ENCODE measurements at regions not wholly inside any gene's neighbourhood (a gene's known extent, or its start where the extent isn't known, plus 50 kb on each side); places are given as distances from the start of the nearest gene placed in this dataset.

DNA sequence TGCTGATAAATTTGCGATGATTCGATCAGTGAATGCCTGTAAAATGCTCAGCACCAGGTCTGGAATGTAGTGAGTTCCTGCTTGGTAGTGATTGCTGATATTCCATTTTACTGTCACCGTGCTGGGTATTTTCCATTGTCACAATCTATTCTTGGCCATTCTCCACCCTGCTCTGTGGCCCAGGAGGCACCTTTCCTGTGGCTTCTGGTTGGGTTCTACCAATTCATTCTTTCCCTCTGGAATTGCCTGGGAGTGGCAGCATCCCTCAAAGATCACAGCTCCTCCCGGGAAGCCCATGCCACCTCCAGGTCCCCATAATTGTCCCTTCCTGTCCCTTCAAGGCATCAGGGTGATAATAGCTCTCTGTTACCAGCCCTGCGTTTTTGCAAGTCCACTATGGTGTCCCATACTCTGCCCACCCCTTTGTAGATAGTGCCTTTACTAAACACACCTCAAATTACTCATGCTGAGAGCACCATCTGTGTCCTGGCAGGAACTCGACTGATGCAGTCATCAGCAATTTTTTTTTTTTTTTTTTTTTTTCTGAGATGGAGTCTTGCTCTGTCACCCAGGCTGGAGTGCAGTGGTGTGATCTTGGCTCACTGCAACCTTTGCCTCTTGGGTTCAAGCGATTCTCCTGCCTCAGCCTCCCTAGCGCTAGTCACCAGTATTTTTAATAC is 177.8 kb upstream of the PROK2 start:
- H4K20me1 ChIP-seq = no peaks in the 10 kb centered on the region
- H3K27me3 ChIP-seq = no peaks in the 10 kb centered on the region
- no peak overlapping the region for H3K27ac ChIP-seq
- no peak overlapping the region for H3K4me2 ChIP-seq
- no peak overlapping the region for H3K4me3 ChIP-seq
- H3K9me3 ChIP-seq = no peaks in the 10 kb centered on the region
- H3K9ac ChIP-seq = no peak overlapping the region
- H3K36me3 ChIP-seq = no peaks in the 10 kb centered on the region
- peaks cover 34% of the 10 kb centered on the region for H3K4me1 ChIP-seq
- no peak for TF ChIP-seq Cebpa-rat (IDR thresholded peaks at IDR 0.05)

DNA sequence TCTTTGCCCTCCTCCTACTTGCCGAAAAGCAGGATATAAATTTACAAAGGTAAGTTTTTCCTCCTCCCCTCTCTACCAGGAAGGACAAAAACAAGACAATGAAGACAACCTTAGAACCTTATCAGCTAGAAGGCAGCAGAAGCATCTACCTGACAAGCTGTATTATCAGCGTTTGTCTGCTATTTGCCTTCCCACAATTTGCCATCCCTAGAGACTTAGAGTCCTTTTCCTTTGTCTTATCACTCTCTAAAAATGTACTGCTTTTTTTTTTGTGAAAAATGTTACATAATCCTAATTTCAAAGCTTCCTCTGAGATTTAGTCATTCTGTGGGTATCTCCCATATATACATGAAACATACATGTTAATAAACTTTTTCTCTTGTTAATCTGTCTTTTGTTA is 176.9 kb upstream of the PROK2 start:
- Histone ChIP-seq H3K27me3 (no peaks in the 10 kb centered on the region), H3K9me3 (no peaks in the 10 kb centered on the region), H3K27ac (no peak overlapping the region), H4K20me1 (no peaks in the 10 kb centered on the region), H3K36me3 (no peaks in the 10 kb centered on the region), H3K4me1 (peaks cover 26% of the 10 kb centered on the region), H3K9ac (no peak overlapping the region), H3K4me3 (no peak overlapping the region), H3K4me2 (no peak overlapping the region)
- no peak for TF ChIP-seq Cebpa-rat (IDR thresholded peaks at IDR 0.05)

DNA sequence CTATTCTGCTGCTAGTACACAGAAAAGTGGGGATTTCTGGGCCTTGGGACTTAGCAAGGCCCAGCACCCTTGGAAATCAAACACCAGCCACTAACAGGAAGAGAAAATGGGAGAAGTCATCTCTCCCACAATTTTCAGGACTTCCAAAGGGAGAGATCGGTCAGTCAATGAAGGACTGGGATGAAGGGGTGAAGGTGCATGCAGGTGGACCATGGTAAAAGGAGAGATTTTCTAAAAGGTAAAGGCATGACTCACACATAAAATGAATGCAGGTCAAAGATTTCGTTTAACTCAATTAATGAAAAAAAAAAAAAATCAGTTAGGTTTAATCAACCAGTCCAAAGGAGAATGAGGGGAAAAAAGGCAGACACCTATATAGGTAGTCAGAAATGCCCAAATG is 176.4 kb upstream of the PROK2 start:
- H3K27ac ChIP-seq = no peak overlapping the region
- no peak overlapping the region for H3K4me2 ChIP-seq
- no peak overlapping the region for H3K9ac ChIP-seq
- H3K4me3 ChIP-seq = no peak overlapping the region
- no peak for TF ChIP-seq Cebpa-rat (IDR thresholded peaks at IDR 0.05)
- H3K9me3 ChIP-seq = no peaks in the 10 kb centered on the region
- peaks cover 25% of the 10 kb centered on the region for H3K4me1 ChIP-seq
- no peaks in the 10 kb centered on the region for H3K27me3 ChIP-seq
- no peaks in the 10 kb centered on the region for H4K20me1 ChIP-seq
- H3K36me3 ChIP-seq = no peaks in the 10 kb centered on the region

DNA sequence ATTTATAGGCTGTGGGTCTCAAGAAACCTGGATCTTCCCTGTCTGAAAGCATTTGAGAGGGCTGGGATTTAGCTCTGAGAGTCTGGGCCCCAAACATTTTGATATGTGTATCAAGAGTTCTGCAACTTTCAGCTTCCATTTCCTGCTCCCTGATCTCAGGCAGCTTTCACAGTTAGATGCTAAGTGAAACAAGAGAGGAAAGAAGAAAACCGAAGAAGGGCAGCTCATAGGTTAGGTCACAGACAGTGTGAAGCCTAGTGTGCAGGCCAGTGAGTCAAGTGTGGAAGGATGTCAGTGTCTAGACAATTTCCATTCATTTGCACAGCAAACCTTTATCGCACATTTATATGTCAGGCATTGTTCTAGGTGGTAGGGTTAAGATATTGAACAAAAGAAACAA is 173.6 kb upstream of the PROK2 start:
- H3K9ac ChIP-seq = no peak overlapping the region
- no peaks in the 10 kb centered on the region for H3K9me3 ChIP-seq
- H3K27ac ChIP-seq = no peak overlapping the region
- TF ChIP-seq Cebpa-rat (IDR thresholded peaks at IDR 0.05) = no peak
- no peaks in the 10 kb centered on the region for H3K27me3 ChIP-seq
- no peak overlapping the region for H3K4me2 ChIP-seq
- no peak overlapping the region for H3K4me3 ChIP-seq
- no peaks in the 10 kb centered on the region for H4K20me1 ChIP-seq
- no peaks in the 10 kb centered on the region for H3K36me3 ChIP-seq
- peaks cover 18% of the 10 kb centered on the region for H3K4me1 ChIP-seq

DNA sequence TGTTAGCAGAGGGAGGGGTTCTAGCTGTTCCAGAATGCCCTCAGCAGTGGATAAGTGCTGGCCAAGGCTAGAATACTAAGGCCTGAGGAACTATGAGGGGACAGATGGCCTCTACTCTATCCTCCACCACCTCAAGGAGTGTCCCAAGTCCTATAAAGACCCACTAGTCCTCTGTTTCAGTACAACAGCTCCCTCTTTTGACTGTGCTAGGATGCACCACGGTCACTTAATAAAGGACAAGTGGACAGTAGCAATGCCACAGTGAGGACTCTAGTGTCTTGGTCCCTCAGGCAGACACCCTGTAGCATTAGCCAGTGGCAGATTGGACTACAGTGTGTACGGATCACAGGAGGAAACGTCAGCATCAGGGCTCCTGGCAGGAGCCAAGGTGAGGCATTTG is 171.8 kb upstream of the PROK2 start:
- Histone ChIP-seq H3K4me3 (no peak overlapping the region), H3K9ac (no peak overlapping the region), H3K27ac (no peak overlapping the region), H3K9me3 (no peaks in the 10 kb centered on the region), H3K36me3 (no peaks in the 10 kb centered on the region), H3K4me1 (peaks cover 24% of the 10 kb centered on the region), H4K20me1 (no peaks in the 10 kb centered on the region), H3K4me2 (peak overlapping the region; percentile 41), H3K27me3 (no peaks in the 10 kb centered on the region)
- TF ChIP-seq Cebpa-rat (IDR thresholded peaks at IDR 0.05) = no peak

DNA sequence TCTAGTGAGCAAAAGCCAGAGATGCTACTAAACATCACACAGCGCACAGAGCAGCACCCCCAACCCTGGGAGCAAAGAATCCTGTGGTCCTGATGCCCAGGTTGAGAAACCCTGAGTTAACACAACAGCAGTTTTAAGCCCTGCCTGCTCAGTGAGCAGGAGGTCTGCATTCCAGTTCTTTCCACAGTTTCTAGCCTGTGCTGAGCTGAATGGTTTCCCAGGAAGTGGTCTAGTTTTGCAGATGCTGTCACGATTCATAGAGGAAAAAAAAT is 171.1 kb upstream of the PROK2 start:
- no peak overlapping the region for H3K27ac ChIP-seq
- H3K27me3 ChIP-seq = no peaks in the 10 kb centered on the region
- no peak overlapping the region for H3K4me3 ChIP-seq
- H3K9ac ChIP-seq = no peak overlapping the region
- no peaks in the 10 kb centered on the region for H3K9me3 ChIP-seq
- no peak for TF ChIP-seq Cebpa-rat (IDR thresholded peaks at IDR 0.05)
- no peaks in the 10 kb centered on the region for H4K20me1 ChIP-seq
- H3K36me3 ChIP-seq = no peaks in the 10 kb centered on the region
- peaks cover 24% of the 10 kb centered on the region for H3K4me1 ChIP-seq
- peak overlapping the region; percentile 41 for H3K4me2 ChIP-seq

DNA sequence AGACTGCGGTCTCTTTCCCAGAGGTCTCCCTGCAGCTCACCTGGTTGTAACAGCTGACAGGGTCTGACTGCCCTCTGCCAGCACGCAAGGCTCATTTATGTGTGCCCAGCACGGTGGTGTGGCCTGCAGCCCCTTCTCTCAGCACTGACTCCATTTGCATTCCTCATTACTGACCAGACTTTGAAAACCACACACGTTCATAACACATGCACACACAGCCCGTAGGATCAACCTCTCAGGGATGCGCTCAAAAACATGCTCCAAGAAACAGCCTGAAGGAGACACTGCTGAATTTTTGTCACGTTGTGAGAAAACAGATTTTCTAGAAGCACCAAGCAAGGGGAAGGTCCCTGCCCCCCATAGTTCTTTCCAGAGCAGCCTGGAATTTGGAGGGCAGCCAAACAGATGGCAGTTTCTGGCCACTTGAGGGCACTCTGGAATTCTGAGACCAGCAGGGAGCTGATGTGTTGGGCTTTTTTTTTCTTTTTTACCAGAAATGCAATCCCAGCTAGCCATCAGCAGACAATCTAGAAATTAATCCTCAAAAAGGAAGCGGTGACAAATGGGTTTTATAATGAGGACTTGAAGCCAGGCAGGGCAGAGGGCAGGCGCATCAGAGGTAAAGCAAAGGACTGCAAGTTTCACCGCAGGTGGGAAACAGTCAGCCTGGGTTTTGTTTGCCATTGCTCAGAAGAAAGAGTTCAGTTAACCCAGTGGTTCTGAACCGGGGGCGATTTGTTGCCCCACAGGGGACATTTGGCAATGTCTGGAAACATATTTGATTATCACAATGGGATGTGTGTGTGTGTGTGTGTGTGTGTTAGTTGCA is 170.5 kb upstream of the PROK2 start:
- H3K4me2 ChIP-seq = peak overlapping the region; percentile 41
- H3K27ac ChIP-seq = no peak overlapping the region
- H4K20me1 ChIP-seq = no peaks in the 10 kb centered on the region
- no peak overlapping the region for H3K9ac ChIP-seq
- H3K4me3 ChIP-seq = no peak overlapping the region
- peaks cover 24% of the 10 kb centered on the region for H3K4me1 ChIP-seq
- no peak for TF ChIP-seq Cebpa-rat (IDR thresholded peaks at IDR 0.05)
- H3K36me3 ChIP-seq = no peaks in the 10 kb centered on the region
- no peaks in the 10 kb centered on the region for H3K9me3 ChIP-seq
- H3K27me3 ChIP-seq = no peaks in the 10 kb centered on the region

DNA sequence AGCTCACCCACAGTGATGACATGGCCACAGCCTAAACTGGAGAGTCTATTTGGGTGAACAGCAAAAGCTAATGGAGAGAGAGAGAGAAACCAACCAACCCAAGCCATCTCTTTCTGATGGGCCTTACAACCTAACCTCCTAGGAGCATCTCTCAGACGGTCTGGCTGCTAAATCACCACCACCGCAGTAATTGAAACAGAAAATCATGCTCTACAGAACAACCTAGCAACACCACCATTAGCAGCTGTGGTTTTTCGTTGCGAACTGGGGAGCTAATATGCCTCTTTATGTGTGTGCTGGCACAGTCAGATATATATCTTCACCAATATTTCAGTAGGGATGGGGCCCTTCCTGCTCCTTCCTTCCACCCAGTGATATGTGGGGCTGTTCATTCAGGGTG is 166.9 kb upstream of the PROK2 start:
- Histone ChIP-seq H3K9ac (no peak overlapping the region), H3K4me2 (no peak overlapping the region), H3K36me3 (no peaks in the 10 kb centered on the region), H3K27me3 (no peaks in the 10 kb centered on the region), H3K27ac (no peak overlapping the region), H3K4me1 (peaks cover 39% of the 10 kb centered on the region), H3K4me3 (no peak overlapping the region), H4K20me1 (no peaks in the 10 kb centered on the region), H3K9me3 (no peaks in the 10 kb centered on the region)
- TF ChIP-seq Cebpa-rat (IDR thresholded peaks at IDR 0.05) = no peak

DNA sequence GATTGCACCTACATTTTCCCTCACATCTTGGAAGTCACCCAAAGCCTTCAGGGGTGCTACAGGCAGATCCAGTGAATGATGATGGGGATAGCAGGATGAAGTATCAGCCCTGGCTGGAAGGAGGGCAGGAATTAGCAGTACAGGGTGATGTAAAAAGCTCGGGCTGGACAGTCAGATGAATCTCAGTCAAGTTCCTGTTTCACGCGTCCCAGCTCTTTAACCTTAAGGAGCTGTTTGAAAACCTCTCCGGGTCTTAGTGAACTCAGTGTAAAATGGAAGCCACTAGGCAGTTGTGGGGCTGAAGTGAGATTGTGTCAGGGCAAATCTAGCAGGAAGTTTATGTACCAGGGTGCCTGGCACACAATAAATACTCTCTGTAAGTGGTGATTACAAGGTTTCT is 166.4 kb upstream of the PROK2 start:
- Histone ChIP-seq H3K36me3 (no peaks in the 10 kb centered on the region), H3K9me3 (no peaks in the 10 kb centered on the region), H4K20me1 (no peaks in the 10 kb centered on the region), H3K4me2 (no peak overlapping the region), H3K9ac (no peak overlapping the region), H3K27me3 (no peaks in the 10 kb centered on the region), H3K4me3 (no peak overlapping the region), H3K4me1 (peaks cover 35% of the 10 kb centered on the region), H3K27ac (no peak overlapping the region)
- TF ChIP-seq Cebpa-rat (IDR thresholded peaks at IDR 0.05) = no peak

DNA sequence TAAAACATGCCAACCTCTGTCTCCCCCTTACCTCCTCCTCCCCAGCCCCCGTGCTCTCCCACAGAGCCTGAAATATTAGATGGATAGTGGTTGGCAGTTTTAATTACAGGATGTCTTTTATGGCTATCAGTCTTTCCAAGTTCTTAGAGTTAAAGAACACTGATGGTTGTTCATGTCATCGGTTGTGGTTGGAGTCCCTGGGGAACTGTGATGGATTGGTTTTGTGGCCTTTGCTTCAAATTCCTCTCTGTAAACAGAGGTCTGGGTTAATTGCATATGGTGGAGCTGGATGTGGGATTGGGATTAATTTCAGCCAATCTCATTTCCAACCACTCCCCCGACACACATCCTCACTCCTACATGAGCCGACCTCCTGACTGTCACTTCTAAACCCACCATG is 164.5 kb upstream of the PROK2 start:
- no peaks in the 10 kb centered on the region for H3K9me3 ChIP-seq
- no peaks in the 10 kb centered on the region for H3K36me3 ChIP-seq
- H3K27ac ChIP-seq = no peak overlapping the region
- H4K20me1 ChIP-seq = no peaks in the 10 kb centered on the region
- H3K27me3 ChIP-seq = no peaks in the 10 kb centered on the region
- no peak overlapping the region for H3K4me3 ChIP-seq
- peaks cover 21% of the 10 kb centered on the region for H3K4me1 ChIP-seq
- no peak for TF ChIP-seq Cebpa-rat (IDR thresholded peaks at IDR 0.05)
- no peak overlapping the region for H3K9ac ChIP-seq
- H3K4me2 ChIP-seq = peak overlapping the region; percentile 56

Measured in BLaER1 (cell line).